ENCODE measurements at regions not wholly inside any gene's neighbourhood (a gene's known extent, or its start where the extent isn't known, plus 50 kb on each side); places are given as distances from the start of the nearest gene placed in this dataset.

- Histone ChIP-seq H3K27me3 (ENCODE audit: control insufficient read depth, insufficient read depth, low read length) (no peaks in the 10 kb centered on the region), H3K4me3 (ENCODE audit: low read length) (no peak overlapping the region), H3K27ac (ENCODE audit: low read length) (no peak overlapping the region), H3K9ac (ENCODE audit: low read length) (no peak overlapping the region), H3K9me3 (ENCODE audit: control insufficient read depth, low read depth, low read length) (no peaks in the 10 kb centered on the region), H3K4me1 (ENCODE audit: control insufficient read depth, low read depth, low read length) (peaks cover 20% of the 10 kb centered on the region), H3K36me3 (ENCODE audit: control insufficient read depth, low read depth, low read length) (no peaks in the 10 kb centered on the region)
Measured at GRCh38 chr3:73729969-73730440, 105.3 kb upstream of the PDZRN3 start.

GRCh38 chr3:73727854-73728253 lies 103.1 kb upstream of the PDZRN3 start:
- H3K4me3 ChIP-seq (ENCODE audit: low read length) = no peak overlapping the region
- no peak overlapping the region for H3K9ac ChIP-seq (ENCODE audit: low read length)
- H3K27me3 ChIP-seq (ENCODE audit: control insufficient read depth, insufficient read depth, low read length) = no peaks in the 10 kb centered on the region
- peaks cover 20% of the 10 kb centered on the region for H3K4me1 ChIP-seq (ENCODE audit: control insufficient read depth, low read depth, low read length)
- H3K27ac ChIP-seq (ENCODE audit: low read length) = no peak overlapping the region
- no peaks in the 10 kb centered on the region for H3K9me3 ChIP-seq (ENCODE audit: control insufficient read depth, low read depth, low read length)
- H3K36me3 ChIP-seq (ENCODE audit: control insufficient read depth, low read depth, low read length) = no peaks in the 10 kb centered on the region

GRCh38 chr3:73727117-73727821 lies 102.5 kb upstream of the PDZRN3 start:
- Histone ChIP-seq H3K9ac (ENCODE audit: low read length) (no peak overlapping the region), H3K4me1 (ENCODE audit: control insufficient read depth, low read depth, low read length) (peaks cover 20% of the 10 kb centered on the region), H3K27ac (ENCODE audit: low read length) (no peak overlapping the region), H3K27me3 (ENCODE audit: control insufficient read depth, insufficient read depth, low read length) (no peaks in the 10 kb centered on the region), H3K4me3 (ENCODE audit: low read length) (no peak overlapping the region), H3K36me3 (ENCODE audit: control insufficient read depth, low read depth, low read length) (no peaks in the 10 kb centered on the region), H3K9me3 (ENCODE audit: control insufficient read depth, low read depth, low read length) (no peaks in the 10 kb centered on the region)

- no peak overlapping the region for H3K4me3 ChIP-seq (ENCODE audit: low read length)
- no peak overlapping the region for H3K9ac ChIP-seq (ENCODE audit: low read length)
- no peak overlapping the region for H3K27ac ChIP-seq (ENCODE audit: low read length)
- no peaks in the 10 kb centered on the region for H3K36me3 ChIP-seq (ENCODE audit: control insufficient read depth, low read depth, low read length)
- H3K27me3 ChIP-seq (ENCODE audit: control insufficient read depth, insufficient read depth, low read length) = no peaks in the 10 kb centered on the region
- peaks cover 20% of the 10 kb centered on the region for H3K4me1 ChIP-seq (ENCODE audit: control insufficient read depth, low read depth, low read length)
- no peaks in the 10 kb centered on the region for H3K9me3 ChIP-seq (ENCODE audit: control insufficient read depth, low read depth, low read length)
Measured at GRCh38 chr3:73723596-73723995, 98.9 kb upstream of the PDZRN3 start.

GRCh38 chr3:73719861-73720260 lies 95.1 kb upstream of the PDZRN3 start:
- Histone ChIP-seq H3K36me3 (ENCODE audit: control insufficient read depth, low read depth, low read length) (no peaks in the 10 kb centered on the region), H3K27ac (ENCODE audit: low read length) (no peak overlapping the region)

GRCh38 chr3:73719413-73719851 lies 94.7 kb upstream of the PDZRN3 start:
- Histone ChIP-seq H3K9me3 (ENCODE audit: control insufficient read depth, low read depth, low read length) (no peaks in the 10 kb centered on the region), H3K4me3 (ENCODE audit: low read length) (no peak overlapping the region), H3K27me3 (ENCODE audit: control insufficient read depth, insufficient read depth, low read length) (no peaks in the 10 kb centered on the region), H3K9ac (ENCODE audit: low read length) (no peak overlapping the region), H3K36me3 (ENCODE audit: control insufficient read depth, low read depth, low read length) (no peaks in the 10 kb centered on the region), H3K4me1 (ENCODE audit: control insufficient read depth, low read depth, low read length) (no peaks in the 10 kb centered on the region), H3K27ac (ENCODE audit: low read length) (no peak overlapping the region)

More at GRCh38 chr3:73719861-73720260, 95.1 kb upstream of the PDZRN3 start:
- no peak overlapping the region for H3K9ac ChIP-seq (ENCODE audit: low read length)
- no peaks in the 10 kb centered on the region for H3K27me3 ChIP-seq (ENCODE audit: control insufficient read depth, insufficient read depth, low read length)
- H3K4me3 ChIP-seq (ENCODE audit: low read length) = no peak overlapping the region
- H3K9me3 ChIP-seq (ENCODE audit: control insufficient read depth, low read depth, low read length) = no peaks in the 10 kb centered on the region
- no peaks in the 10 kb centered on the region for H3K4me1 ChIP-seq (ENCODE audit: control insufficient read depth, low read depth, low read length)

- H3K9ac ChIP-seq (ENCODE audit: low read length) = no peak overlapping the region
- H3K27ac ChIP-seq (ENCODE audit: low read length) = no peak overlapping the region
- no peaks in the 10 kb centered on the region for H3K27me3 ChIP-seq (ENCODE audit: control insufficient read depth, insufficient read depth, low read length)
- no peaks in the 10 kb centered on the region for H3K36me3 ChIP-seq (ENCODE audit: control insufficient read depth, low read depth, low read length)
- H3K4me1 ChIP-seq (ENCODE audit: control insufficient read depth, low read depth, low read length) = no peaks in the 10 kb centered on the region
- H3K9me3 ChIP-seq (ENCODE audit: control insufficient read depth, low read depth, low read length) = no peaks in the 10 kb centered on the region
- H3K4me3 ChIP-seq (ENCODE audit: low read length) = no peak overlapping the region
Measured at GRCh38 chr3:73718326-73719110, 93.8 kb upstream of the PDZRN3 start.

- Histone ChIP-seq H3K27me3 (ENCODE audit: control insufficient read depth, insufficient read depth, low read length) (no peaks in the 10 kb centered on the region), H3K4me3 (ENCODE audit: low read length) (no peak overlapping the region), H3K9ac (ENCODE audit: low read length) (no peak overlapping the region), H3K9me3 (ENCODE audit: control insufficient read depth, low read depth, low read length) (no peaks in the 10 kb centered on the region), H3K36me3 (ENCODE audit: control insufficient read depth, low read depth, low read length) (no peaks in the 10 kb centered on the region), H3K27ac (ENCODE audit: low read length) (no peak overlapping the region), H3K4me1 (ENCODE audit: control insufficient read depth, low read depth, low read length) (no peaks in the 10 kb centered on the region)
Measured at GRCh38 chr3:73716418-73716817, 91.7 kb upstream of the PDZRN3 start.

GRCh38 chr3:73710340-73710739 lies 85.6 kb upstream of the PDZRN3 start:
- no peak overlapping the region for H3K9ac ChIP-seq (ENCODE audit: low read length)
- no peaks in the 10 kb centered on the region for H3K4me1 ChIP-seq (ENCODE audit: control insufficient read depth, low read depth, low read length)
- H3K4me3 ChIP-seq (ENCODE audit: low read length) = no peak overlapping the region
- H3K27ac ChIP-seq (ENCODE audit: low read length) = no peak overlapping the region
- no peaks in the 10 kb centered on the region for H3K27me3 ChIP-seq (ENCODE audit: control insufficient read depth, insufficient read depth, low read length)
- no peaks in the 10 kb centered on the region for H3K36me3 ChIP-seq (ENCODE audit: control insufficient read depth, low read depth, low read length)
- no peaks in the 10 kb centered on the region for H3K9me3 ChIP-seq (ENCODE audit: control insufficient read depth, low read depth, low read length)

GRCh38 chr3:73709712-73710111 lies 85.0 kb upstream of the PDZRN3 start:
- Histone ChIP-seq H3K27ac (ENCODE audit: low read length) (no peak overlapping the region), H3K4me1 (ENCODE audit: control insufficient read depth, low read depth, low read length) (no peaks in the 10 kb centered on the region), H3K4me3 (ENCODE audit: low read length) (no peak overlapping the region), H3K36me3 (ENCODE audit: control insufficient read depth, low read depth, low read length) (no peaks in the 10 kb centered on the region), H3K27me3 (ENCODE audit: control insufficient read depth, insufficient read depth, low read length) (no peaks in the 10 kb centered on the region), H3K9me3 (ENCODE audit: control insufficient read depth, low read depth, low read length) (no peaks in the 10 kb centered on the region), H3K9ac (ENCODE audit: low read length) (no peak overlapping the region)

GRCh38 chr3:73708956-73709355 lies 84.2 kb upstream of the PDZRN3 start:
- Histone ChIP-seq H3K27me3 (ENCODE audit: control insufficient read depth, insufficient read depth, low read length) (no peaks in the 10 kb centered on the region), H3K27ac (ENCODE audit: low read length) (no peak overlapping the region), H3K9ac (ENCODE audit: low read length) (no peak overlapping the region), H3K4me1 (ENCODE audit: control insufficient read depth, low read depth, low read length) (no peaks in the 10 kb centered on the region), H3K36me3 (ENCODE audit: control insufficient read depth, low read depth, low read length) (no peaks in the 10 kb centered on the region), H3K9me3 (ENCODE audit: control insufficient read depth, low read depth, low read length) (no peaks in the 10 kb centered on the region), H3K4me3 (ENCODE audit: low read length) (no peak overlapping the region)

Measured in iPS-18a (cell line).